Body of pancreas (tissue), 4 donors: ENCODE measurements at regions not wholly inside any gene's neighbourhood (a gene's known extent, or its start where the extent isn't known, plus 50 kb on each side); places are given as distances from the start of the nearest gene placed in this dataset.

Source experiments
- POLR2A ChIP-seq, 3 donors: fragments of 450-650 bp; IDR thresholded peaks; one replicate each; pipeline ENCODE4 v1.6.1; 2016; ENCODE audit warnings: antibody characterized with exemption in 3 of 3, mild to moderate bottlenecking in 2 of 3
- TF ChIP-seq, protein P1 (sequence below), 7 experiments: fragments of 450-650 bp in 4 of 7; fragments of 200-600 bp in 3 of 7; sonication (generic) in 3 of 7; IDR thresholded peaks; one replicate each; pipeline ENCODE4 v1.5.1; 2016 to 2019; ENCODE audit warnings: antibody characterized with exemption in 7 of 7

GRCh38 chr1:82632155-82632554 lies 831.4 kb downstream of the ADGRL2 start:
- TF ChIP-seq, protein P1, sequence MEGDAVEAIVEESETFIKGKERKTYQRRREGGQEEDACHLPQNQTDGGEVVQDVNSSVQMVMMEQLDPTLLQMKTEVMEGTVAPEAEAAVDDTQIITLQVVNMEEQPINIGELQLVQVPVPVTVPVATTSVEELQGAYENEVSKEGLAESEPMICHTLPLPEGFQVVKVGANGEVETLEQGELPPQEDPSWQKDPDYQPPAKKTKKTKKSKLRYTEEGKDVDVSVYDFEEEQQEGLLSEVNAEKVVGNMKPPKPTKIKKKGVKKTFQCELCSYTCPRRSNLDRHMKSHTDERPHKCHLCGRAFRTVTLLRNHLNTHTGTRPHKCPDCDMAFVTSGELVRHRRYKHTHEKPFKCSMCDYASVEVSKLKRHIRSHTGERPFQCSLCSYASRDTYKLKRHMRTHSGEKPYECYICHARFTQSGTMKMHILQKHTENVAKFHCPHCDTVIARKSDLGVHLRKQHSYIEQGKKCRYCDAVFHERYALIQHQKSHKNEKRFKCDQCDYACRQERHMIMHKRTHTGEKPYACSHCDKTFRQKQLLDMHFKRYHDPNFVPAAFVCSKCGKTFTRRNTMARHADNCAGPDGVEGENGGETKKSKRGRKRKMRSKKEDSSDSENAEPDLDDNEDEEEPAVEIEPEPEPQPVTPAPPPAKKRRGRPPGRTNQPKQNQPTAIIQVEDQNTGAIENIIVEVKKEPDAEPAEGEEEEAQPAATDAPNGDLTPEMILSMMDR (IDR thresholded peaks at IDR 0.05) = no peak
- TF ChIP-seq POLR2A (IDR thresholded peaks at IDR 0.05) = no peak
